GM12874 (cell line): ENCODE measurements at regions not wholly inside any gene's neighbourhood (a gene's known extent, or its start where the extent isn't known, plus 50 kb on each side); places are given as distances from the start of the nearest gene placed in this dataset.

Source experiments
- CTCF ChIP-seq: IDR thresholded peaks from 2 replicates; pipeline ENCODE4 v1.5.1; 2011; ENCODE audit warnings: low read depth, mild to moderate bottlenecking, control low read depth, low read length, moderate library complexity; ENCODE audit not compliant: insufficient read depth

- no peak for TF ChIP-seq CTCF
Observed at GRCh38 chr6:139939189-139939979, 564.9 kb upstream of the CITED2 start.

- TF ChIP-seq CTCF = no peak
Observed at GRCh38 chr6:139932671-139933070, 558.2 kb upstream of the CITED2 start.

DNA sequence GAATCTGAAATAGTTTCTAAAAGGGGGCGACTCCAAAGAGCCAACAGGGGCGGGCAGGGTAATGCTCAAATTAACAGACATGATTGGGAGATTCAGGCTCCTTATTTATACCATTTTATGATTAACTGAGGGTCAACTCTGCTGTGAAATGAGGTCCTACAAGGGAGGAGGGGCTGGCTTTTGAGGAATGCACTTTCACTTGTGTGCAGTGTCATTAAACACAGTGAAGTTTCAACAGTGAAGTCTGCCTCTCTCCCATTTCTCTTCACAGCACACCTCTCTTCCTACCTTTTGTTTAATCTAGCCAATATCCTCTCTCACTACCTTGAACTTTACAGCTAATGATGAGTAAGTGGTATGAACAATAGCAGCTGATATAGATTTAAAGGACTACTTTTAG, 557.3 kb upstream of the CITED2 start:
- TF ChIP-seq CTCF = no peak

DNA sequence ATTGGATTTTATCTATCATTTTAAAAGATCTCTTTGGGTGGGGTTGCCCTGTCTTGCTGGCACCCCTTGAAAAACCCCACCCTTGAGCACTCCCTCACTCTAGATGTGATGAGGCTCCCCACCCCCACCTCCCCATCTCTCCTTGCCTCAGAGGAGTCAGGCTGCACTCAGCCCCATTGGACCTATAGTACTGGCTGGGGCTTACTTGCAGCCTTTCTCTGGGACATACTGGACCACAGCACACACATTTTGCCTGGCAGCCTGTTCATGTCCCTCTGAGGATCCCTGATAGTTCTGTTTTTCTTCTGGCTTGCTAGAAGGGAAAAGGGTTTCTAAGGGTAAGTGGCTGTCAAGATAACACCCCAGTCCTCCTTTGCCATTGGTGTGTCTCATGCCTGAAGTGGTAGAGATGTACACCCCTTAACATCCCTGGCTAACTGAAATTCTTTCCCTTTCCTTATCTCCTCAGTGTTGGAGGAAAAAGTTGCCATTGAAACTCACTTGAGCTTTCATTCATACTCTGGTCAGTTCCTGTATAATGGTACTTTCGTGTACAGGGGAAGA, 553.4 kb upstream of the CITED2 start:
- no peak for TF ChIP-seq CTCF

DNA sequence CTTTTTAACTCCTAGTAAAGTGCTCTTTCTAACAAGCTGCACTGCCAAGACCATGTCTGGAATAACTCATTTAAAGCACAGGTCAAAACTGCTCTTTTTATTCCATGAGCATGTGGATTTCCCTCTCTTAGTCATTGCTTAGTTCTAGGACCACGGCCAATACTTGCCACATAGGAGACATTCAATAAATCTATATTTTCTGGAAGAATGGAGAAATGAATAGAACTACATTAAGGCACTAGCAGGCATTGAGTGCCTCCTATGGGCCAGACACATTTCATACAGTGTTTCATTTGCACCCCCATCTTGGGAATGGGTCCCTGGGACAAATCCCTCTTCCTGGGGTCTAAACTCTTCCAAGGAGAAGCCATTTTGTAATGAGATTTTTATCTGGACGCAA, 552.8 kb upstream of the CITED2 start:
- TF ChIP-seq CTCF = 0 out of 2 replicates have a peak, but pooled peaks have one; percentile 8

DNA sequence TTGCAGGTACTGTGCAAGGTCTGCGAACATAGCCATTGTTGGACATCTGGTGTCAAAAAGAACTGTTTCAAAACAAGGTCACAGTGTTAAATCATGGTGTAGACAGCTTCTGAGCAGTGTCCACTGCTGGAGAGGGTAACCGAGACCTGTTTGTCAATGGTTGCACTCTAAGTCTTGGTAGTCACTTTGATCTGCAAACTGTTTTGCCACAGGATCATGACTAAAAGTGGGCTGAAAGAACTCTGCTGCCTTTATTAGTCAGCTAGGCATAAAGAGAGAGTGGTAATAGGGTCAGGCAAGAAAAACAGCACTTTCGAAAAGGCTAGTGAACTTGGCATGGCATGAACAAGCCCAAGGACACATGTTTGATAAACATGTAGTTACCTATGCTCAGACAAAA, 552.3 kb upstream of the CITED2 start:
- TF ChIP-seq CTCF = no peak

DNA sequence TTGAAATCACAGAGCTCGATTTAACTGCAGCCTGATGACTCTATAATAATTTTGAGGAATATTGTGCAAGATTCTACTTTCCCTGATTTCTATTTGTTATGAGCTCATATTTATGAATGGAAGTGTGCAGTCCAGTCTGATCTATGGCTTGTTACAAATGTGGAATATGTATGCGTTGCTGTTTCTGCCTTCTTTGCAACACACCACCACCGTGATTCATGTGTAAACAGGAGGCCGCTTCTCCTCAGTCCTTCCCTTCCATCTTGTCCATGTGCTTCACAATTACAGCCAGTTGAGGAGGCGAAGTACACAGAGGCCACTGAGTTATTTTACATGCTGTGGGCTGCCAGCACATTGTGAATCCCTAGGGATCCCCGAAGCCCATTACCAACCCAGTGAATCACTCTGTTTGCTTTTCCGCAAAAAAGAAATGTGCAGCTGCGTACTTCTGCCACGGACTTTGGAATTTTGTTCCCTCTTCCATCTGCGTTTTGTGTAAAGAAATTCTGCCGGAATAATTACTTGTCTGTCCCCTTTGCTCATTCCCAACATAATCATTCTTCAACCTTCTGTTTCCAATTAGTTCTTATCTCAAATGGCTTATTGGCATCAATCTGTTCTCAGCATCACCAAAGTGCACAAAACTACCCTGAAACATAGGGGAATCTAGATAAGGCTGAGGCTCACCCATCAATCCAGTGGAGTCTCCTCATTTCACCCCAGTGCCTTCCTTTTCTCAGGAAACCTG, 551.6 kb upstream of the CITED2 start:
- TF ChIP-seq CTCF = no peak
